Superior temporal gyrus (tissue), 1 donor: ENCODE measurements at regions not wholly inside any gene's neighbourhood (a gene's known extent, or its start where the extent isn't known, plus 50 kb on each side); places are given as distances from the start of the nearest gene placed in this dataset.

Source experiments
- DNase-seq: peaks from one replicate; pipeline ENCODE4 v3.0.0-alpha.2; 2016; ENCODE audit errors: extremely low spot score

DNA sequence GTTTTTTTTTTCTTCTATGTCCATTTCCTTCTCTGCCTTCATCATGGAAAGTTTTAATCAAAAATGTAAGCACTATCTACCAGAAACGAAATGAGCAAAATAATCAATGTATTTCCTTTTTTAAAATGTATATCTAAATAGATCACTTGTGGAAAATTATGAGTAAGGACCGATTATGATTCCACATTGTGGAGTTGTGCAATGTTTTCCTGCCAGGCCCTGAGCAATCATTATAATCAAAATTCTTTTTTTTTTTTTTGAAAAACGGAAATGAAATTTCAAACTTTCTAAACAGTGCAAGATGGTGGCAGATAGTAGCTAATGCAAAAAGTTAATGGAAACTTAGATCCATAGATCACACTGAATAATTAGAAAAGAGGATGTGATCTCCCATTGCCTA lies 1074.6 kb upstream of the TMEM132C start:
- DNase-seq = no peak

DNA sequence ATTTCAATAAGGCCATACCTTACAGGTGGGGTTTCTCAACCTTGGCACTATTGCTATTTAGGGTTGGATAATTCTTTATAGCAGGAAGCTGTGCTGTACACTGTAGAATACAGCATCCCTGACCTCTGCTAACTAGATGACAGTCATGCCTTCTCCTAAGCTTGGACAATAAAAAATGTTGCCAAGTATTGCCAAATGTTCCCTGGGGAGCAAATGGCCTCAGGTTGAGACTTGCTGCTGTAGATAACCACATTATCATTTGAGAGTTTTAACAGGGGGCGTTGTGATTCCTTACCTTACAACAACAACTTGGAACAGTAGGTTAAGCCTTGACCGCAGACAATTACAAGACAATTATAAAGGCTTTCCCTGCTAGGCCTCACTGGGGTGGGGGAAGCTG lies 1073.6 kb upstream of the TMEM132C start:
- no peak for DNase-seq

DNA sequence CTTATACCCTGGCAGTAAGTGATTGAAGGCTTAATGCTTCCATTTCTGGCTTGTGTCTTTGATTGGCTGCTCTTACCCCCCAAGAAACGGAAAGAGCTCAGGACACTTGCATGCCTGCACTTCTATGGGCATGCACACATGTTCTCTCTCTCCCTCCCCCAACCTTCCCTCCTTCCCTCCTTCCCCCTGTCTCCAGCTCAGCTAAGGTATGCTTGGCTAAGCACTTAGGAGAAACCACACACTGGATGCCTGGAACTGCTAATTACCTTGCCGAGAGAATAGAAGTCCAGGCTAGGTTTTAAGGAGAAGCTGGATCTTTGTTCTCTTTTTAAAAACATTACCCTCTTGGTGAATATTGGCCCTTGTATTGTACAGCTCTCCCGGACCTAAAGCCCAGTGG lies 1072.8 kb upstream of the TMEM132C start:
- DNase-seq = no peak

DNA sequence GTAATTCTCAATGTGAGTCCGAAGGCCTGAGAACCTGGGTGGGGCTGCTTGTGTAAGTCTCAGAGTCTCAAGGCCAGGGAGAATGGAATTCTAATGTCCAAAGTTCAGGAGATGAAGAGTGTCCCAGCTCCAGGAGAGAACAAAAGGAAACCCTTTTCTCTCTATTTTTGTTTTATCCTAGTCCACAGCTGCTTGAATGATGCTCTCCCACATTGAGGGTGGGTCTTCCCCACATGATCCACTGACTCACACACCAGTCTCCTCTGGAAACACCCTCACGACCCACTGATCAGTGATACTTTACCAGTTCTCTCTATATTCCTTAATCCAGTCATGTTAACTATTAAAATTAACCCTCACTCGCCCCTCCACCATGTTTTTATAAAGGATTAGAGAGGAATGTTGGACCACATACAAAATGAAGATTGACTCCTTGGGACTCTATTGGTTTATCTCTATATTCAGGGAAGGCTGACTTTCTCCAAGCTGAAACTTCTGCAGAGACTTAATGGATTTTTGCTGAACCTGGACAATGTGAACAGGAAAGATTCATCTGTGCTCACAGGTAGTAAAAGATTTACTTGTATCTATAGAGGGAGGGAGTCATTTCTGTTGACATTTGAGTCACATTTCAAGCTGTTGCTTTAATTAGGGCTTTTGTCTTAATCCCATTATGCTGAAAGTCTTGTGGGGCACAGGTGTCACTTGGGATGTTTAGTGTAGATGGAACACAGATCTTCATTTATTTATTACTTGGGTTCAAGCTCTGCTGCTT lies 1061.0 kb upstream of the TMEM132C start:
- DNase-seq = no peak

DNA sequence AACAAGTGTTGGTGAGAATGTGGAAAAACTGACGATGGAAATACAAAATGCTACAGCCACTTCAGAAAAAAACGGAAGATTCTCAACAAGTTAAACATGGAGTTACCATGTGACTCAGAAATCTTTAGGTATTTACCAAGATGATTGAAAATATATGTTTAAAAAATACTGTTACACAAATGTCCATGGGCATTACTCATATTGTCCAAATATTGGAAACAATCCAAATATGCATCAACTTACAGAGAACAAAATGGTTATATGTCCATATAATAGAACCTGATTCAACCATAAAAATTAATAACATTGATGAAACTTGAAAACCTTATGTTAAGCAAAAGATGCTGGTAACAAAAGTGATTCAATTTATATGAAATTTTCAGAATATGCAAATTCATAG lies 1057.7 kb upstream of the TMEM132C start:
- DNase-seq = no peak

DNA sequence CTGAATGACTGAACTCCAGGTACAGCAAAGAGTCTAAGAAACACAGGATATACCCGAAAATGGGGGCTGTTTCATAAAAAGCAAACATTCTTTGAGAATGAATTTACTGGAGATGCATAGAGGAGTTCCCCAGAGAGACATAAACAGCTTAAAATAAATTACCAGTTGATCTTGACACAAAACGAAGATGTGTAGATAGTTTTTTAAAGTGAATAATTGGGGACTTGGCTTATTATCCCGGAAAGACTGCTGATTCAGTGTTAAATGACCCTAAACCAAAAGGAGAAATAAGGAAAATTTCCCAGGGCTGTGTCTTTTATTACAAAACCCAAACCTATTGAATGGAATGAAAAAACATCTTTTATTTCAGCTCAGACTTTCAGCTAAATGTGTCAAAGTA lies 1052.8 kb upstream of the TMEM132C start:
- DNase-seq = no peak

DNA sequence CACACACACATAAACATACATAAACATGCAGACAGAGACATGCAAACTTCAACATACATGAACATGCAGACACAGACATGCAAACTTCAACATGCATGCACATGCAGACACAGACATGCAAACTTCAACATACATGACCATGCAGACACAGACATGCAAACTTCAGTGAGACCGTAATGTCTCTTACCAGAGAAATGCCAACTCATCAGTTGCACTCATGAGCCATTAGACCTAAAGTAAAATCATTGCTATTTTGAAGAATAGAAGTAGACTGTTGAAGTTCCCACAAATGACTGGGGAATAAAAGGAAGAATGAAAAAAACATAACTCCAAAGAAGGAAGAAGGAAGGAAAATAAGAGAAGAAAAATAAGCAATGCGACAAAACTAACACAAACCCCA lies 1044.0 kb upstream of the TMEM132C start:
- no peak for DNase-seq

DNA sequence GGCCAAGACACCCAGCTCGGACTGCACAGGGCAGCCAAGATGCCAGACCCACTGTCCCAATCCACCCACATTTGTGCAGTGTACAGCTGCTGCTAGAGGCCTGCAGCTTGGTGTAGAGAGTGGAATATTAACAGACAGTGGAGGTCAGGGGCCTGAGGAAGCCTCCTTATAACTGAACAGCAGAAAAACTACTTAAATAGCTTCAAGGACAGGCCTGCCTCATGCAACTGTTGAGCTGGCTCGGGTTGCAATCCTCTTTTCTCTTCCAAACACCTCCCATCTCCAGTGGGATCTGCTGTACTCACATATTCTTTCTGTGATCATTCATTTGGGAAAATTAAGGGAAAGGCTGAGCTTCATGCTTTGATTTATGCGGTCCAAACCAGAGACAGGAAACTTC lies 1043.2 kb upstream of the TMEM132C start:
- no peak for DNase-seq

DNA sequence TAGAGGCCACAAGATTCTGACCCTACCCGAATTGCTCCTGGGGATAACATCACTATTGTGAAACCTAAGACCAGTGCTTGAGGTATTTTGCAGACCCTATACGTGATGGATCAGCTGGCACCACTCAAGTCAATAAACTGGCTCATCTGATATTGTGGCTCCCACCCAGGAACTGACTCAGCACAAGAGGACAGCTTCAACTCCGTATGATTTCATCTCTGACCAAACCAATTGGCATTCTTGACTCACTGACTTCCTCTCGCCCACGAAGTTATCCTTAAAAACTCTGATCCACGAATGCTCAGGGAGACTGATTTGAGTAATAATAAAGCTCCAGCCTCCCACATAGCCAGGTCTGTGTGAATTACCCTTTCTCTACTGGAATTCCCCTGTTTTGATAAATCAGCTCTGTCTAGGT lies 1036.1 kb upstream of the TMEM132C start:
- no peak for DNase-seq

DNA sequence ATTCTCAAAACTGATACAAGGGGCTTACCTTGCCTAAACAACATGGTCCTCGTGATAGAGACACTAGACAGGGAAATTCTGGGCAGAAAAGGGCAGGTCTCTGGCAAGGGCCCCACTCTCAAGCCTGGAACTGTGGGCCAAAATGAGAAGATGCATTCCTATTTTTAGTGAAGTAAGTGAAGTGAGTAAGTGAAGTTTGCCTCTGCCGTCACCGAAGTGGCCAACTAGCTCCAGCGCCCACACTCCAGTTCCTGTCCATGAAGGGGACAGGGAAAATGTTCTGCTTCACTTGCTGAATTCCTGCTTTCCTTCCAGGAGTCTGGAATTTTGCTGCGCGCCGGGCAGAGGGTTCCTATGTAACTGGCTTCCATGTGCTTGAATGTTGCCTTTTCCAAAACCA lies 1035.6 kb upstream of the TMEM132C start:
- no peak for DNase-seq

DNA sequence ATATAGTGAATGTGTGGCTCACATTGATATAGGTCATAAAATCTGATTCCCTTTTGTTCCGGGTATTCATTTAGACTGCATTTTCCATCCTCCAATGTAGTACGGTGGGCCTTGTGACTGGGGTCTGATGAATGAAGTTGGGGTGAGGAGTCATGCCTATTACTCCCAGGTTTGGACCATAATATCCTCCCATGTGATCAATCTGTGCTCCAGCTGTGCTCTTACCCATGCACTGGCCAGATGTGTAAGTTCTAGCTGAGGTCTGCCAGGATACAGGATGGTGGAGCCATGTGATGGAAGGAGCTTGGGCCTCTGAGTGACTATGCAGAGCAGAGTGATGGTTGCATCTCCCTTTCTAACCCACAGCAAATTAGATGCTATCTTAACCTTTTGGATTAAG lies 1034.0 kb upstream of the TMEM132C start:
- DNase-seq = no peak

DNA sequence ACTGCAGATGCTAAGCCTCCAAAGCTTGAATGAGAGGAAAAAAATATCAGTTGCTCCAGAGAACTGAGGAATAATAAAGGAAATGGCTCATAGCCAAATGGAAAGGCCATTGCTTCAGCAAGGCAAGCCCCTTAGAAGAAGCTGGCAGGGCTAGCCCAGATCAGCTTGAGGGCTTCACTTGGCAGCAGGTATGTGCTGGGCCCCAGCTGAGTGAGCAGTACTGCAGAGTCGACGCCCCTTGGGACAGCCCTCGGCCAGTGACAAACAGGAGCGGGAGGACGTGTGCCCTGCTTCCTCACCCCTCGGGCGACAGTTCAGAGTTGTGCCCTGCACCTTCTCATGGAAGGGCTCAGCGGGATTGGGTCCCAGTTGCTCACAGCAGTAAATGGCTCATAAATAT lies 1031.2 kb upstream of the TMEM132C start:
- no peak for DNase-seq

DNA sequence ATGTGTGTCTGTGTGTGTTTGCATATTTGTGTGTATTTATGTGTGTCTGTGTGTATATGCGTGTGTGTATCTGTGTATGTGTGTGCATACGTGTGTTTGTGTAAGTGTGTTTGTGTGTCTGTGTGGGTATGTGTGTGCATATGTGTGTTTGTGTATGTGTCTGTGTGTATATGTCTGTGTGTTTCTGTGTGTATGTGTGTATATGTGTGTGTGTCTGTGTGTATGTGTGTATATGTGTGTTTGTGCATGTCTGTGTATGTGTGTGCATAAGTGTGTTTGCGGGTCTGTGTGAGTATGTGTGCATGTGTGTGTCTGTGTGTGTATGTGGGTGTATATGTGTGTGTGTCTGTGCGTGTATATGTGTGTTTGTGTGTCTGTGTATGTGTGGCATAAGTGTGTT lies 1030.5 kb upstream of the TMEM132C start:
- no peak for DNase-seq

DNA sequence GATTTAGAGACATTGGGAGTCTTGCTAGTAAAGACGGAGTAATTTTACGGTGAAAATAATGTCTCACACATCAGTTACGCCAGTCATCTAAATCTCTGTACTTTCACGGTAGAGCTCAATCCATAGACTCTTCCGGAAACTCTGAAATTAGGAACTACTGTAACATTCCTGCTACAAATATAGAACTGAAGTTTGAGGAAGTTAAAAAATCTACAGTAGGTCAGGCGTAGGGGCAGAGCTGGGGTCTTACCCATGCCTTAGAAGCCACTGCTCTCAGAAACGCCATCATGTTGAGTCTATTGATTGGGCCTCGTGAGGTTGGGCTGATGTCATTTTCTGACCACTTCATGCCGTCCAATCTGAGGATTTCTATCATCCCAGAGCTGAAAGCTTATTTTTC lies 1029.8 kb upstream of the TMEM132C start:
- DNase-seq = no peak

DNA sequence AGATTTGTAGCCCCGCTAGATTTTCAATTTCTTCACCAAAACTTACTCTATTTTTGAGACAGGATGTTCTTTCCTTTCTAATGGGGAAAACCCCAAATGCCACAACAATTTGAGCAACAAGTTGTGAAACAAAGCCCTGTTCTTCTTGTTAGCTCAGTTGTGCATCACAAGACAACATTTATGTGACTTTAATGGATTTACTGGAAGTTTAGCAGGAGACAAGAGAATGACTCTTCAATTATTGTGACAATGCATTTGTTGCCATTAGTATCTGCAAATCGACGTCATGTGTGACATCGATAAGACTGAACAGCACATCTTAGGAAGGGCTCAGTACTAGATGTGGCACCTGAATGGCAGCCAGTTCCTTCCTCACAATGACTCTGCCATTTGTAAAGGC lies 1028.9 kb upstream of the TMEM132C start:
- DNase-seq = no peak

DNA sequence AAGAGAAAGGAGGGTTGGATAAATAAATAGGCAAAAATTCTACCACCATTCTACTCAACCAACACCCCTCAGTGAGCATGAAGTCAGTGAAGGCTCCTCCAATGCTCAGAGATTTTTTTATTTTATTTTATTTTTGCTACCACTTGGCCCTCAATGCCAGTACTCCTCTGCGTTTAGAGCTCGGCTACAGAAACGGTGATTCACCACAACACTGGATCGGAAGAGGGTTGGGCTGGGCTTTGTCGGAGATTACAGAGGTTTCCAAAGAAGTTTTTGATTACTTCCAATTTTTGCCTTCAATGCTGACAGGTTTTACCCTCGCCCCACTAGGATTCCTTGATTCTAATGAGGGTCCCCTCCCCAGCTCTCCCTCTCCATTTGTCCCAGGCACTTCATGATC lies 1027.2 kb upstream of the TMEM132C start:
- DNase-seq = no peak

DNA sequence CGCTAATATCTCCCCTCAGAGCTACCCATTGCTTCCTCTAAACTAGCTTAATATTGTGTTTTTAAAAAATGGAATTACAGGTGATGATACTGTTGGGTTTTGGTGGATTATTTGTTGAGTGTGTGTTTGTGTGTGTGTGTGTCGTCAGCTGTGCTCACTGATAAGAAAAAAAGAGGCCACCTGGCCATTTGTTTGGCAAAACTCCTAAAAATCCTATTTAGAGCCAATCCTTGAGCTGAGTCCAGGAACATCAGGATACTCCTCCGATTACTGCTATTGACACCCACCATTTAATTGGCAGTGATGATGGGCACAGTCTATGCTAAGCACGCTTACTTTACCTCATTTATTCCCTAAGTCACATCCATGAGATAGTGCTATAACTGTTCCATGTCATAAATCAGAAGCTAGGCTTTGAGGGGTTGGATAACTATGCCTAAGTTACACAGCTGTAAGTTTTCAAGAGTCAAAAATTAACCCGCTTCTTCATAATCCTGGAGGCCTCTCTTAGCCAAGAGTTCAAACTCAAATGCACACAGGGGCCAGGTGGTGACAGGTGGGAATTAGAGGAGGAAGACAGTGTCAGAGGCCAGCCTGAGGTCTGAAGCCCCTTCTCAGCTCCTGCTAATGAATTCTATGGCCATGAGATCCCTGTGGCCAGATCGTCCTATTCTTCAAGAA lies 1026.6 kb upstream of the TMEM132C start:
- no peak for DNase-seq

DNA sequence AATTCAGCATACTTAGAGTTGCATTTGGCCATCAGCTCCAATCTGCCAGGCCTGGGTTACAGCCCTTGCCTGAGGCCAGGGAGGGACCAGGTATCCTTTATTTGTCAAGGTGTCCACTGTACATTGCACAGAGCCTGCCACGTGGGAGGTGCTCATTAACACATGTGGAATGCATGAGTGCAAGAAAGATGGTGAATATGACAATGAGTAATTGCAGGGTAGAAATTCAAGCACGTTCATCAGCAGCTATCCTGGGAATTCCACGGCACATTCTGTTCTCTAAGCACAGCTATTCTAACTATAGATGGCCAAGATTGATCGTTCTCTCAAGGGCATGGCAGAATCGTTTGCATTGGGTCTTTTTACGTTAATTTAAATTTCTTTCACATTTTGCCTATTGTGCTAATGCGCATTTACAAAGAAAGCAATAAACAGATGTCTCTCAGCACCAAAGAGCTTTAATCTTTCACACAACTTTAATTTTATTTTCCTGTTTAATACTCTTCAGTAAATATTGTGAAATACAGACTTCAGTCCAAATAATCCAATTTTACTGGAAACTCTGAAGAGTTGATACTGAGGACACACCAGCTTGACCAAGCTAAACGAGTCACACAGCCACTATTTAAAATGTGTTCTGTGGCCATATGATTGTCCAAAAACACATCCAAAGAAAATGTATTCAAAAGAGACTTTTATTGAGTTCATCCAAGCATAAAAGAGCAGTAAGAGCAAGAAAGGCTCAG lies 1025.7 kb upstream of the TMEM132C start:
- DNase-seq = no peak

DNA sequence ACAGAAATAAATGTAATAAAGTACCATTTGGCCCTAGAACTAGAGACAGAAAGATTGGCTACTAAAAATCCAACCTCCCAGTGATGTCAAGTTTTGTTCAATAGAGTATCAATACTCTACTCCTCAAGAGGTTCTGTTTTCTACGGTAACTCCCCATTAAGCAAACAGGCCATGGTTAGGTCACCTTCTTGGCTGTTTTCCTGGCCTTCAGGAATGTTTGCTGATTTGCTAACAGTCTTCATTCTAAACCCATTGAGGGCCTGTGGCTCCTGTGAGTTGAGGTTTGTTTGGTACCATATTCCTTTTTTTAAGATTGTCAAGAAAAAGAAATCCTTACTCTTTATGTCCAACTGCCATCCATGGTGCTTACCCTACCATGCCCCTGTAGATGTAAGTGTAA lies 1022.0 kb upstream of the TMEM132C start:
- no peak for DNase-seq

DNA sequence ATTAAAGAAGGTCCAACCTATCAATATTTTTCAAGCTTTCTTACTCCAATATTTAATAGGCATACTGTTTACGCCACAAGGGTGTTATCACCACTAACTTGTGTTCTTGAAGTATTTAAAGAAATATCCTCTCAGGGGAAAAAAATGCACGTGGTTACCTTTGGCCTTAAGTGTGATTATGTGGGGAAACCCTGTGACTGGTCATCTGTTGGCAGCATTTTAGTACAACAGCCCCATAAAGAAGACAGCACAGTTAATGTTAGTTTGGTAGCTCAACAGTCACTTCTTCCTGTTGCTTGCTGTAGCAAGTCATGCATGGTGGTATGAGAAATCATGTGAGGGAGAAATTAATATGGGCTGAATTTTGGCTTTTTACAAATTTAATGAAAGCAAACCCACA lies 1021.5 kb upstream of the TMEM132C start:
- no peak for DNase-seq

DNA sequence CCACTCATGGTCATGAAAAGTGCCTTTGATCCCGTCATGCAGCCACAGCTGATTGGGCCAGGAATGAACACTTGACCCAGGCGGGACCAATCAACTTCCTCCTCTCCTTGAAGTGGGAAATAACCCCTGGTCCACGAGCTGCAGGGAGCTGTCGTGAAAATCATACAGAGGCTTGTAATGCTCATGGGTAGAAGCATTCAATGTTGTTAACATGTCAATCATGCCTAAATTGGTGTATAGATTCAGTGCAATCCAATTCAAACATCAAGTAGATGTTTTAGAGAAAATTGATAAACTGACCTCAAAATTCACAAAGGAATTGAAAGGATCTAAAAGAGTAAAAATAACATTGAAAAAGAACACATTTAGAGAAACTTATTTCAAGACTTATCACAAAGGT lies 1019.0 kb upstream of the TMEM132C start:
- no peak for DNase-seq

DNA sequence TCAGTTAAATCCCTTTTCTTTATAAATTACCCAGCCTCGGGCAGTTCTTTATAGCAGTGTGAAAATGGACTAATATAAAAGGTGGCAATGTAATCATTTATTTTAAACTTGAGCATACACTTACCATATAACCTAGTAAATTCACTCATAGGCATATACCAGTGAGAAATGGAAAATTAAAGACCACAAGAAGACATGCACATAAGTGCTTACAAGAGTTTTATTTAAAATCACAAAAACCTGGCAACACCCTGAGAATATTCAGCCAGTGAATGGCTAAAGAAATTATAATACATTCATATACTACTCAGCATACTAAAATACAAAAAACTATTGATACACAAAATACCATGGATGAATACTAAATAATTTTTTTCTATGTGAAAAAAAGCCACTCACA lies 1017.5 kb upstream of the TMEM132C start:
- DNase-seq = no peak

DNA sequence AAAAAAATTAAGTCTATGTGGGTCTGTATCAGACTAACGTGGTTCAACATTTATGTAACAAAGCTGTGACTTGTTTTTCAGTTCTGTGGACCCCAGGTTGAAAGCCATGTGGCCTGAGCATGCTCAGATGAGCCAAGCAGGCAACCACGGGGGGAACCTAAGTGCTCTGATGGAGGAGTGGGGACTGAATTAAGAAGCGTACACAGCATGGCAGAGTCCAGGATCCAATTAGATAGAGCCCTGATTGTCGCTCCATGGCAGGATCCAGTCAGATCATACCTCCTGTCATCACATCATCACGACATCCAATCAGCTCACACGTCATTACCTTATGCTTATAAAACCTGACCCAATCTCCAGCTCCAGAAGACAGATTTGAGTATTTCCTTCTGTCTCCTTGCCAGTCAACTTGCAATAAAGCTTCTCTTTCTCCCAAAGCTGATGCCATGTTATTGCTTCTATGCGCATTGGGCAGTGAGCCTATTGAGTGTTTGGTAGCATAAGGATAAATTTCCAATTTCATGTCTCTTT lies 1013.1 kb upstream of the TMEM132C start:
- no peak for DNase-seq
